ENCODE measurements at regions not wholly inside any gene's neighbourhood (a gene's known extent, or its start where the extent isn't known, plus 50 kb on each side); places are given as distances from the start of the nearest gene placed in this dataset.

GRCh38 chr18:44537526-44537925 is 143.2 kb upstream of the SETBP1 start:
- no peak overlapping the region for H3K27ac ChIP-seq
- DNase-seq (ENCODE audit: low spot score): no peak
- no peak overlapping the region for H3K4me3 ChIP-seq
- TF ChIP-seq CTCF (IDR thresholded peaks at IDR 0.05): no peak

- Histone ChIP-seq H3K4me3 (no peak overlapping the region), H3K27ac (no peak overlapping the region)
- DNase-seq (ENCODE audit: low spot score): no peak
Observed at GRCh38 chr18:44539926-44540325, 140.8 kb upstream of the SETBP1 start.

GRCh38 chr18:44541159-44541558 is 139.5 kb upstream of the SETBP1 start:
- no peak overlapping the region for H3K27ac ChIP-seq
- H3K4me3 ChIP-seq: no peak overlapping the region
- no peak for DNase-seq (ENCODE audit: low spot score)
- no peak for TF ChIP-seq CTCF (IDR thresholded peaks at IDR 0.05)

More at GRCh38 chr18:44539926-44540325, 140.8 kb upstream of the SETBP1 start:
- TF ChIP-seq CTCF (IDR thresholded peaks at IDR 0.05): no peak

GRCh38 chr18:44541781-44542180 is 138.9 kb upstream of the SETBP1 start:
- Histone ChIP-seq H3K4me3 (no peak overlapping the region), H3K27ac (no peak overlapping the region)
- no peak for DNase-seq (ENCODE audit: low spot score)
- TF ChIP-seq CTCF (IDR thresholded peaks at IDR 0.05): no peak

- no peak for DNase-seq (ENCODE audit: low spot score)
- Histone ChIP-seq H3K27ac (no peak overlapping the region), H3K4me3 (no peak overlapping the region)
- no peak for TF ChIP-seq CTCF (IDR thresholded peaks at IDR 0.05)
Observed at GRCh38 chr18:44543387-44543786, 137.3 kb upstream of the SETBP1 start.

- DNase-seq (ENCODE audit: low spot score): no peak
- no peak for TF ChIP-seq CTCF (IDR thresholded peaks at IDR 0.05)
- Histone ChIP-seq H3K4me3 (no peak overlapping the region), H3K27ac (no peak overlapping the region)
Observed at GRCh38 chr18:44545359-44545985, 135.2 kb upstream of the SETBP1 start.

GRCh38 chr18:44546954-44547353 is 133.7 kb upstream of the SETBP1 start:
- no peak for TF ChIP-seq CTCF (IDR thresholded peaks at IDR 0.05)
- Histone ChIP-seq H3K27ac (no peak overlapping the region), H3K4me3 (no peak overlapping the region)
- no peak for DNase-seq (ENCODE audit: low spot score)

Data from coronary artery (tissue), 2 donors.